NCI-H2227 treated with DMSO at 0.1 percent for 48 hours (cell line): ENCODE measurements at regions not wholly inside any gene's neighbourhood (a gene's known extent, or its start where the extent isn't known, plus 50 kb on each side); places are given as distances from the start of the nearest gene placed in this dataset.

Experiments
- DNase-seq: peaks from one replicate; lab custom pipeline; 2025; lab: John Stamatoyannopoulos, UW

DNA sequence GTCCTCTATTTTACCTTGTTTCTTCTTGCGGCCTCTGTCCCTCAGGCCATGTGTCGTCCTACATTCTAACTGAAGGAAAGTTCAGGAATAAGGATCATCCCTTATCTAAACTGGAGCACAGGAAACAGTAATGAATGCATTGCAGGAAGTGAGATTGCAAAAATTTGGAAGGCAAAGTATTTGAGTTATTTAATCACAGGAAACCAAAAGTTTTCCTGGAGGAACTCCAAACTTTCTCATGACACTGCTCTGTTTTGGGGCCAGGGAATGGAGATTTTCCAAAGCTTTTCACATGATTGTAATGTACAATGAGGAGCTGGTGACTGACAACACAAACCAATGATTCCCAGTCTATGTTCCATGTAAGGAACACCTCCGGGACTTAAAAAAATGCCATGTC, 57.8 kb upstream of the PLSCR4 start:
- no peak for DNase-seq

DNA sequence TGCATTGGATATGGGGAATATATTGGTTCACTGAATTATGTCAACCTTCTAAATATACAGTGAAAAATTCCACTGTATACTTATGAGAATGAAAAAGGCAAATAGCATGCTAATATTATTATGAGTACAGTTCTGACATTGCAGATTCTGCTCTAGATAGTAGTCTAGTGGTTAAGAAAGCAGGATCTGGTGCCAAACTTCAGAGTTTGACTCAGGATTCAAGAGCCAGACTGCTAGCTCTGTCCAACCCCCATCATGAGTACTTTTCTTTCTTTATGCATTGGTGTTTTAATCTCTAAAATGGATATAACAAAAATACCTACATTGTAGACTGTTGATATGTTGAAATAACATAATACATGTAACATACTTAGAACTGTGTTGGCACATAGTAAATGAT, 57.3 kb upstream of the PLSCR4 start:
- DNase-seq: no peak

DNA sequence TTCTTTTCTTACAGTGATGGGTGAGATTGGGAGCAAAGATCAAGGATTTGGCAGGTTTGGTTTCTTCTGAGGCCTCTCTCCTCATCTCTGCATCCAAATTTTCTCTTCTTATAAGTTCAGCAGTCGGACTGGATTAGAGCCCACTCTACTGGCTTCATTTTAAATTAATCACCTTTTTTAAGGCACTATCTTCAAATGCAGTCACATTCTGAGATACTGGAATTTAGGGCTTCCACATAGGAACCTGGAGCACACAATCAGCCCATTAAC, 56.5 kb upstream of the PLSCR4 start:
- no peak for DNase-seq

DNA sequence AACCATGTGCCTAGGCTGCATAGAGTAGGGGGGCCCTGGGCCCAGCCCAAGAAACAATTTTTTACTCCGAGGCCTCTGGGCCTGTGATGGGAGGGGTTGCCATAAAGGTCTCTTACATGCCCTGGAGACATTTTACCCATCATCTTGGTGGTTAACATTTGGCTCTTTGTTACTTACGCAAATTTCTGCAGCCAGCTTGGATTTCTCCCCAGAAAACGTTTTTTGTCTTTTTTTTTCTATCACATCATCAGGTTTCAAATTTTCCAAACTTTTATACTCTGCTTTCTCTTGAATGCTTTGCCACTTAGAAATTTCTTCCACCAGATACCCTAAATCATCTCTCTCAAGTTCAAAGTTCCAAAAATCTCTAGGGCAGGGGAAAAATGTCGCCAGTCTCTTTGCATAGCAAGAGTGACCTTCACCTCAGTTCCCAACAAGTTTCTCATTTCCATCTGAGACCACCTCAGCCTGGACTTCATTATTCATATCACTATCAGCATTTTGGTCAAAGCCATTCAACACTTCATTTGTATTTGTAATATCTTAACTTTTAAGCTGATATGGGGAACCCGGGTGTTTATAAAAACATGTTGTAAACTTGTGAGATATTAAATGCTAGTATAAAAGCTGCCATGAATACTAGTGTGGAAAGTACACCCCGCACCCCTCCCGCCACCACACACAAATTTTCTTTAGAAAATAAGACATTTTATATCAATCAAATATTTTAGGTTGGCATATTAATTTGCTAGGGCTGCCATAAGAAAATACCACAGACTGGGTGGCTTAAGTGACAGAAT, 56.0 kb upstream of the PLSCR4 start:
- DNase-seq: no peak

DNA sequence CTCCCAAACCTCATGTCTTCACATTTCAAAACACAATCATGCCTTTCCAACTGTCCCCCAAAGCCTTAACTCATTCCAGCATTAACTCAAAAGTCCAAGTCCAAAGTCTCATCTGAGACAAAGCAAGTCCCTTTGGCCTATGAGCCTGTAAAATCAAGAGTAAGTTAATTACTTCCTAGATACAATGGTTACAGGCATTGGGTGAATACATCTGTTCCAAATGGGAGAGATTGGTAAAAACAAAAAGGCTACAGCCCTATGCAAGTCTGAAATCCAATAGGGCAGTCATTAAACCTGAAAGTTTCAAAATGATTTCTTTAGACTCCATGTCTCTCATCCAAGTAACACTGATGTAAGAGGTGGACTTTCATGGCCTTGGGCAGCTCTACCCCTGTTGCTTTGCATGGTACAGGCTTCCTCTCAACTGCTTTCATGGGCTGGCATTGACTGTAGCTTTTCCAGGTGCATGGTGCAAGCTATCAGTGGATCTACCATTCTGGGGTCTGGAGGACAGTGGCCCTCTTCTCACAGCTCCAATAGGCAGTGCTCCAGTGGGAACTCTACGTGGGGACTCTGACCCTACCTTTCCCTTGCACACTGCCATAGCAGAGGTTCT, 55.0 kb upstream of the PLSCR4 start:
- DNase-seq: no peak

DNA sequence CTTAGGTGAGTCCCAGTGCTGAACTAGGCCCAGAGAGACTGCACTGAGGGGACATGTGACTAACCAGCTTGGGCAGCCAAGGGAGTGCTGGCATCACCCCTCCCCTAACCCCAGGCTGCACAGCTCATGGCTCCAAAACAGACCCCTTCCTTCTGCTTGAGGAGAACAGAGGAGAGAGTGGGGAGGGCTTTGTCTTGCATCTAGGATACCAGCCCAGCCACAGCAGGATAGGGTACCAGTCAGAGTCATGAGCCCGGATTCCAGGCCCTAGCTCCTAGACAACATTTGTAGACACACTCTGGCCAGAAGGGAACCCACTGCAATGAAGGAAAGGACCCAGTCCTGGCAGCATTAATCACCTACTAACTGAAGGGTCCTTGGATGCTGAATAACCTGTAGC, 49.9 kb upstream of the PLSCR4 start:
- DNase-seq: no peak
